HG03103 (cell line): ENCODE measurements at regions not wholly inside any gene's neighbourhood (a gene's known extent, or its start where the extent isn't known, plus 50 kb on each side); places are given as distances from the start of the nearest gene placed in this dataset.

Source experiments
- ATAC-seq: cut with Tn5 transposase; IDR thresholded peaks from one replicate; pipeline ENCODE4 v1.9.1; 2021; ENCODE audit warnings: low read depth; ENCODE audit not compliant: unreplicated experiment

DNA sequence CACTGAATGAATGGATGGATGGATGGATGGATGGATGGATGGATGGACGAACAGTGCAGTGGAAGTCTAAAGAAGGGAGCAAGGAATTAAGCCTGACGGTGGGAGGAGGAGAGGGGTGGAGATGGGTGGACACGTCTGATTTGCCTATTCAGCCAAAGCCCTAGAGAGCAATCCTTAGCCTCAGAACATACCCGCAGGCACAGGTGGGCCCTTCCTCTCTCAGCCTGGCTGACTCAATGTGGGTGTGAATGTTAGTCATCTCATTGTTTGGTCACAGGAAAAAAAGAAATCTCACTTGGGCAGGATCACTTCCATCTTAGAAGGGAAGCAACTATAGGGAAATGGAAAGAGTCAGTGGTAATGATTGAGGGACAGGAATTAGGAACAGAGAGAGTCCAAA, 165.9 kb downstream of the PJA1 start:
- no peak for ATAC-seq

DNA sequence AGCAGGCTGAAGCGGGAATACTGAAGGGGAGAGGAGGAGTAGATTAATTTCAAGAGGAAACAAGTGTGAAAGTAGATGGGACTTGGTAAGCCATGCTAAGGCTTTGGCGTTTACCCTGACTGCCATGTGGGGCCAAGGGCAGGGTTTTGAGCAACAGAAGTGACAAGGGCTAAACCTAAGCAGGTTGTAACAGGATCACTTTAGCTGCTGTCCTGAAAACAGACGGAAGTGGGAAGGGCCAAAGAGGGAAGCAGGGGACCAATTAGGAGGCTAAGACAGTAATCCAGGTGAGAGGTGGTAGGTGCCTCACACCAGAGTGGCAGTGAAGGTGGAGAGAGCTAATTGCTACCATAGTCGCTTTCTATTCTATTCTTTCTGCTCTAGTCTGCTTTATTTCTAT, 166.5 kb downstream of the PJA1 start:
- no peak for ATAC-seq

DNA sequence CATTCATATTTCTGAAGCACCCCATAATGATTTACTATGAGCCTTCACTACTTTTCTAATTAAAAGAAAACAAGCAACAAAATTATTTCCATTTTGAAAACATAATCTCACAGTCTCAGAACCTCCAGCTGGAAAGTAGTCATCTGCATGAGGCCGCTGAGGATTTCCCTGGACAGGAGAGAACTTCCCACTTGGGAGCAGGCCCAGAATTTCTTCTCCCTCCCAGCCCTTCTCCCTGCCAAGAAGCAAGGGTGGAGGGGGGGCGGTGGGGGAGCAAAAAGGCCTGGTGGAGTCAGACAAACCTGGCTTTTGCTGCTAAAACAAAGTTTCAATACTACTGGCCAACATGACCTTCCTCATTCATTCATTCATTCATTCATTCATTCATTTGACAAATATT, 167.3 kb downstream of the PJA1 start:
- no peak for ATAC-seq

DNA sequence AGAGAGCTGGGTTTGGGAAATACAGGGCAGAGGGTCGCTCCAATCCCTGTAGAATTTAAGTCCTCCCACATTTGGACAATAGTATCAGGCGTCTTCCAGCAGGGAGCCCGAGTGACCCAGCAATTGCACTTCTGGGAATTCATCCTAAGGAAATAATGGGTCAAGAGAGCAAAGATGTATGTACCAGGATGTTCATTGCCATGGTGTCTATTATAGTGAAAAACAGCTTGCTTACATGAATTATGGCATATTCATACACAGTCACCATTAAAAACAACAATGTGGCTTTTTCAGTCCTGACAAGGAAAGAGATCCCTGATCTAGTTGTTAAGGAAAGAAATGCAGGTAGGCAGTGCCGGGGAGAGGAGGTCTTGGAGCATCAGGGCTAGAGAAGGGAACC, 167.7 kb downstream of the PJA1 start:
- ATAC-seq, result no peak

DNA sequence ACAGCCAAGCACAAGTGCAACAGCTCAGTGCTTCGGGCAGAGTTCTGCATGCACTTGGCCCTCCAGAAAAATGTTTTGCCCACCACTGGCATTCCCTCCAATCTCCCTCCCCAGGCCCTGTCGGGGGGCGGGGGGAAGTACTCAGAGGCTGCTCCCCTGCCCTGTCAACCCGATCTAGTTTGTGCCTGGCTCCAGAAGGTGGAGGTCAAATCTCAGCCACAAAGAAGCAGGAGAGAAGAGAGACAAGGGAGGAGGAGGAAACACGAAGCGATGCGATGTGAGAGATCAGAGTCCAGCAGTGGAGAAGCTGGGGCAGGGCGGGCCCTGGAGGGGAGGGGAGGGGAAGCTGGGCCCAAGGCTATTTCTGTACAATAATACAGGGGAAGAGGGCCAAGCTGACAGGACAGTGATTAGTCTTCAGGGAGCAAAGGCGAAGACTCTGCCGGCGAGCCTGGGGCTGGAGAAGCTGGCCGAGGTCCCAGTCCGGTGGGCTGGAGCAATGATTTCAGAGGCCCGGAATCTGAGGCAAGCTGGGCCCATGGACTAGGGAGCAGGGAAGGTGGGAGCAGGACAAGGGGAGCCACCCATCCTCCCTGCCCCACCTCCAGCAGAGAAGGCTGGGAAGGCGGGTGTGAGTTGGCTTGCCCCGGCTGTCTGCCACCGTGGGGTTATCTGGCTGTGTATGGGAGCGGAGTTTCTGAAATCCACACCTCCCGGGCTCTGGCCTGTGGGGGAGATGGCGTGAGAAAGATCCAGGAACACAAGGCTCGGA, 167.1 kb downstream of the EFNB1 start:
- no peak for ATAC-seq

DNA sequence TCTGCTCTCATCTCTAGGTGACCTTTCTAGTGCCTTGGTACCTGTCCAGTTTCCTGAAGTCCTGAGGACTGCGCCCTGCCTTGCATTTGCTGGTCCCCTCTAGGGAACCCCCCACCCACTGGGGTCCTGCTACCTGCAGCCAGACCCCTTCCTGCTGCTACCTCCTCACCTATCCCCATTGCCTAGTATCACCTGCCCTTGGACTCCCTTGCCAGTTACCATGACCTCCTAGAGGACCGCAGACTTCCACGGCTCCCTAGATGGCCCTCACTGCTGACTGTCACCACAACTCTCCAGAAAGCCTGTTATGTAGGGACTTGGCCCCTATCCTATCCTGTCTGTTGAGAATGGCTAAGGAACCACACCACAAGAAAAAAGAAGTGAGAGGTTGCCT, 166.6 kb downstream of the EFNB1 start:
- no peak for ATAC-seq

DNA sequence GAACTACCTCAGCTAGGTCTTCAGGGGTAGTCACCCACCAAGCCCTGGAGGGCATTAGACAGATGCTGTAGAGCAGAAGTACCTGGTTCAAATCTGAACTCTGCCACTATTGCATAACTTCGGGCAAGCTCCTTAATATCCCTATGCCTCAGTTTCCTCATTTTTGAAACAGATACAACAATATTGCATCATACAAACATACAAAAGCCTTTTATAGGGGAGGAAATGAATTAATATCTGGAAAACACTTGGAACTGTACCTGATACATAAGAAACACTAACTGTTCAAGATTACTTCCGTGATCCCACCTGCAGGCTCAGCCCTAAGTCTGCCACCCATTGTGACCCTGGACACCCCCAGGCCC, 166.1 kb downstream of the EFNB1 start:
- ATAC-seq, result no peak

DNA sequence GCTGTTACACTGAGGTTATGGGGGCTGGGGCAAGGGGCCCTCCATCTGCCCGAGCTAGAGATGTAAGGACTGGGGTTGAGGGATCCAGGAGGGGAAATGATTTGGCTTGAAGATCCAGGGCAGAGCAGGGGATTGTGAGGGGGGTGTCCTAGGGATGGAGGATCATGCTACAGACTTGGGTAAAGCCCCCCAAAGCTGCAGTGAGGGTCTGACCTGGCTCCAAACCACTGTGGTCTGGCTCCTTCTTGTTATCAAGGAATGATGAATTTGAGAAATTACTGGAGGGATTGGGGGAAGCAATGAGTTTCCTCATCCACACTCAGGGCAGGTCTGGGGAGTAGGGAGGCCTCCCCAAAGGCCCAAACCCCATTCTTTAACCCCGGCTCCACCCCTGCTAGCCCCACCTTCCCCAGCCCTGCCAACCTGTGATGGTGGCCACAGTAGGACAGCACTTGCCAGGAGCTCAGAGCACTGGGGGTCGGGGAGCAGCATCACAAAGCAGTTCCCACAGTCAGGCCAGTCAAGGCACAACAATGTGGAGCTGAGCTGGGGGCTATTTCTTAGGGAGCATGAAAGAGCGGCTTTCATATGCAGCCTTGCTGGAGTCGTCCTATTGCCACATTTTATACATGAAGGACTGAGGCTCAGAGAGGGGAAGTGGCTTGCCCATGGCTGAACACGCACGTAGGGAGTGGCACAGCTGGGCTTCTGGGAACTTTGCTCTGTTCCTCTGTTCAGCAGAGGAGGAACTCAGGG, 165.5 kb downstream of the EFNB1 start:
- ATAC-seq, result no peak

DNA sequence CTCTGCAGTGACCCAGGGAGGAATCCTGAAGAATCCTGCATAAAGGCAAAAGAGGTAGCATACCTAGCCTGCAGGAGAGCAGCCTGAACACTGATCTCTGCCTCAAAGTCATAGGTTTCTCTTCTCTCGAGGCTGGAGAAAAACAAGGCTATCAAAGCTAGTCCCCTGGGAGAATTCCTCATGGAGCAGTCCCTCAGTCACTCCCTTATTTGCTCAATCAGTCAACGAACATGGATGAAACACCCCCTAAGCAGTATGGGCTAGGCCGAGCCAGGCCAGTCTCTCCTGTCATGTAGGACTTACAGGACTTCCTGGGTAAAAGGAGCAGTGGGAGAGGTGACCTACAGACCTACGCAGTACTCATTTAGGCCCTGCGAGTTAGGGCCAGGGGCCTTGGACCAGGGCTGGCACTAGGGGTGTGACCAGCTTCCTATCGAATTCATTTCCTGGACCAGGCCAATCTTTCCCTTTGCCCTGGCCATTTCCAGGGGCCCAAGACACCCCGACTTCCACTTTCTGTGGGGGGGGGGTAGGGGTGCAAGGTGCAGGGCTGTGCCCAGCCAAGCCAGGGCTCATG, 164.1 kb downstream of the EFNB1 start:
- no peak for ATAC-seq

DNA sequence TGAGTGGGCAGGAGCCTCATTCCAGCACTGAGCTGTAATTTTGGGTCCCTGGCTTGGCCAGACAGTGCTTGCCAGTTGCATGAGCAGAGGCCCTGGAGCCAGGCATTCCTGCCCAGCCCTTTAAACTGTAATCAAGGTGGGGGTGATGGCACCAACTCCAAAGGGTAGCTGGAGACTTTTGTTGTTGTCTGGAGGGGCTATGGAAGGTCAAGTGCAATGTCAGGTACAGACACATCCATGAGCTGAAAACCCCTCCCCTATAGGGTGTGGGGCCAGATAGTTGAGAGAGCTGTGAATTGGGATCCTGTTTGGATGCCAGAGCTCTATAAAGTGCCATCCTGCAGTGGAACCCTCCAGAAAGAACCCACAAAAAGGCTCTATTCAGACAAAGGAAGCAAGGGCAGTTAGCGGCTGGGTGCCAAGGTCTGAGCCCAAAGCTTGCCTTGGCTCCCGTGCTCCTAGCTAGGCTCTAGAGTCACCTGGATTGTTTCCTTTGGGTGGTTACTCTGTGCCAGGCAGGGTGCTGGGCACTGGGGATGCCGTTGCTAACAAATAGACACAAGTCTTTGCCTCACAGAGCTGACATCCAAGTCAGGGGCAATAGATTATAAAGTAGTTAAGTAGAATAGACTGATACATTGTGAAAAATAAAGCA, 163.0 kb downstream of the EFNB1 start:
- ATAC-seq, result no peak

DNA sequence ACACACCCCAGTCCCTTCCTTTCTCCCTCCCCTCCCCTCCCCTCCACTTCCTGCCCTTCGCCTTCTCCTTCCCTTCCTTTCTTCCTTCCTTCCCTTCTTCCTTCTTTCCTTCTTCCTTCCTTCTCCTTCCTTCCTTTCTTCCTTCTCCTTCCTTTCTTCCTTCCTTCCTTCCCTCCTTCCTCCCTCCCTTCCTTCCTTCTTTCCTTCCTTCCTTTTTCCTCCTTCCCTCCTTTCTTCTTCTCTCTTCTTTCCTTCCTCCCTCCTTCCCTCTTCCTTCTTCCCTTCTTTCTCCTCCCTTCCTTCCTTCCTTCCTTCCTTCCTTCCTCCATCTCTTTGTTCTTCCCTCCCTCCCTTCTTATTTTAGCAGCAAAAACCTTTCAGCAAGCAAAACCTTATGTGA, 162.1 kb downstream of the EFNB1 start:
- no peak for ATAC-seq

DNA sequence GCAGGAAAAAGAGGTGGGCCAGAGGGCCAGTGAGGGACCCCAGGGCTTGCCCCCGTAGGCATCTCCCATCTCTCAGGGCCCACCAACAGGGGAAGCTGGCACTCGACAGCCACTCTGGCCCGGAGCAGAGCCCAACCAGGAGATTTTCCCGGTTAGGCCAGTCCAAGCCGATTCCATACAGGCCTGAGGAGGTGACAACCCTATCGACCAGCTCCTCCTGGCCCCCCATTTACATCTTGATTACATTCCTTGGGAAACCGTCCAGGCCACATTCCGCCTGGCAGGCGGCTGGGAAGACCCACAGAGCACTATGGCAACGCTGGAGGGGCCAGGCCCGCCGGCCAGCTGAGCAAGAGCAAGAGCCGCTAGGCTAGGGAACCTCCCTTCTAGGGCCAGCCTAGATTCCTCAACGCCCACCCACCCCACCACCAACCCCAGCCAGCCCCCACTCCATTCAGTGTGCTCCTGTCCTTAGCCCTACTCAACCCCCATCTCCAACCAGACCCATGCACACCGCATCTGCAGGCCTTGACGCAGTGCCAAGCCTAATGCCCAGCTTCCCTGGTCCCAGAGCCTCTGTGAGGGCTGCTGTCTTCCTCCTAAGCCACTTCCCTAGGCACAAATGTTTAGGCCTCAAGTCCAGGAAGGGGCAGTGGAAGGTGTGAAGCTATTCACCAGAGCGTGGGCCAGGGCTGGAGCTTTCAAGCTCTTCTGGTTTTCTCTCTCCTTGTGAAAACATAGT, 161.2 kb downstream of the EFNB1 start:
- no peak for ATAC-seq

DNA sequence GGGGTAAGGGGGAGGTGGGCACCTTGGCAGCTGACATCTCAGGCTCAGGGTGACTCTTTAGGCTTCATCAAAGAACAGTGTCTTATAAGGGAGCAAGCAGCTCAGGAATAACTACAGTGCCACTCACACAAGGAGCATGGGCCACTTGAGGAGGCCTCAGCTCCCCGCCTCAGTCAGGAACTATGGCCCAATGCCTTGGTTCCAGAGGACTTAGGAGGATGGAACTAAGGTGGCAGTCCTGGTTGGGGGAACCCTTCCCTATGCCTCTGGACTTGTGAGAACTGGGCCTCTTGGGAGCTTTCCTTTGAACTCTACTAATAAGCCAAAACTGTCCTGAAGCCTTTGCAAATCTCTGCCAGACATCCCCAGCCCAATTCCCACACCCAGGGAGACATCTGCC, 160.6 kb downstream of the EFNB1 start:
- ATAC-seq, result no peak

DNA sequence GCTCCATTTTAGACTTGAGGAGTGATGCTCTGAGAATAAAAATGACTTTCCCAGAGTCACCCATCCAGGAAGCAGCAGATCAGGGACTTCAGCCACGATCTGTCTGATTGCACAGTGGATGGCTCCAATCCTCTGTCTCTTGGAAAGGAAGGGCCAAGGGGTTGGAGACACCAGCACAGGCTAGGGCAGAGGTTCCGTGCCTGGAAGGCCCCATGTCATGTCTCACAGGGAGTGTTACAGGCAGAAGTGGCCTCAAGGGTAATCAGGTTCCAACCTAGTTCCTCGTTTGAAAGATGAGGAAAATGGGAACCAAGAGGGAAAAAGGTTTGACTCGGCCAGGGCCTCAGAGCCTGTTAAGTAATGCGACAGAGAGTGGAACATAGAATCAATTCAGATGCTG, 160.0 kb downstream of the EFNB1 start:
- ATAC-seq, result no peak

DNA sequence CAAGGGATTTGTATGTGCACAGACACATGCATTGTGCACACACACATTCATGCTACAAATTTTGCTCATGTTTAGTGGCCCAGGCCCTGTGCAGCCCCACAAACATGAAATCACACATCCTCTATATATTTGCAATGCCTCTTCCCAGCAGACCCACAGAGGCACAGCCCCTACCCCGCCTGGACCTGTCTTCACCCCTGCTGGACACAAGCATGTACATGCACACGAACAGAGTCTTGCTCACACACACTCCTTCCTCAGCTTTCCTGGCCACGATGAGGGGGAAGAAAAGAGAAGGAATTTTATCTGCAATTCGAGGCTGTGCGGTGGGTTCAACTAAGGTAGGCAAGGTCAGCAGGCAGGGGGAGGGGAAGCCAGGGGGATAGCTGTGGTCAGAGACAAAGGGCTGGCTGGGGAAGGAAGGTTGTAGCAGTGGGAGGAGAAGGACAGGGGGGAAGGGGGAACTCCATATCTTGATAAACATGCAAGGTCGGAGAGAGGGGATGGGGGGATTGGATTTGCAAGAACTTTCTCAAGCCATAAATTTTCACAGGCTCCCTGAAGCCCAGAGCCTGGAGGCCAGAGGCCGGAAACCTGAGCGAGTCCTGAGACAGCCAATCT, 156.4 kb downstream of the EFNB1 start:
- ATAC-seq, result no peak

DNA sequence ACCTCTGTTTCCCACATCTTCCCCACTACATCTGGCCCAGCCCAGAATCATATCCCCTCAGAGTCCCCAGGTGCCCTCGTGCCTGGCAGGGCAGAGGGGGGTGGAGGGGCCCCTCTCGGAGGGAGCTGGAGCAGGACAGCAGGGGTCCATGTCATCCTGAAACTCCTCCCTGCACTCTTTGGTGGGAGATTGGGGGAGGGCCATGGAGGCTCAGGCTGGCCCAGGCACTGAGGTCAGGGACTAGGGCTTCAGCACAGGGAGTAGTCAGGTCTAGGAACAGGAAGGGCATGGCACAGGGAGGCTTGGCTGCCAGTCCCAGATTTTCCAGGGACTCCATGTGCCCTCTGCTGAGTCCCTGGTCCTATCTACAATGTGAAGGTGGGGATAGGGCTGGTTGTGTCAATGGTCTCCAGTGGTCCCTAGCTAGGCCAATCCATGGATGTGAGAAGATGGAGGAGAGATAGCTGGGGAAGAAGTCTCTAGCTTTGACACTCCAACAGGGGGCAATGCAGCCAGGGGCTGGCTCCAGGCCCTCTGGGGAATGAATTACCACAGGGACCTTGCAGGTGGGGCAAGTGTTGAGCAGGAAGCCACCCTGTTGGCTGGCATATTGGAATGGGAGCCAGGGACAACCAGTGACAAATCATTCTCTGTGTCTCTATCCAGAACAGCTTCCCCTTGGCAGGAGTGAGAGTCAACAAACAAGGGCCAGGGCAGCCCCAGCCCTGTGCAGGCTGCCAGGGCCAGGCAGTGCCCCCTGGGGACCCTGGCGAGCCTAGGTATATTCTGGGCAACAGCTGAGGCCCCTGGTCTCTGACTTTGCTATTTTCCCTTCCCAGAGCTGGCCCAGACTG, 154.4 kb downstream of the EFNB1 start:
- no peak for ATAC-seq

DNA sequence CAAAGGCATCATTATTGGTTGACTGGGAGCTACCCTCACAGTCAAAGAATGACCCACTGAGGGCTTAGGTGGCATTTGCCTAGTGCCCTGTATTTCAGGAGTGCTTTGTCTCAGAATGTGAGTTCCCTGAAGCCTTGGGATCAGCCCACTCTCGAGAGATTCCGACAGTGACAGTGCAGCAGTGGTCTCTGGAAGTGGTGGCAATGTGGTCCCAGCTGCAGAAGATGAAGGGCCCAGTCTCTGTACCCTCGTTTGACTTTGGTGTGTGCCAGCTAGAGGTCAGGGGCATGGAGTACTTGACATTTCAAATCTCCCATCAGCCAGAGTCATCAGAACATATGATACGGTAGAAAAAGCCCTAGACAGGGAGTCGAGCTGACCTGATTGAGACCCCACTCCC, 153.7 kb downstream of the EFNB1 start:
- no peak for ATAC-seq

DNA sequence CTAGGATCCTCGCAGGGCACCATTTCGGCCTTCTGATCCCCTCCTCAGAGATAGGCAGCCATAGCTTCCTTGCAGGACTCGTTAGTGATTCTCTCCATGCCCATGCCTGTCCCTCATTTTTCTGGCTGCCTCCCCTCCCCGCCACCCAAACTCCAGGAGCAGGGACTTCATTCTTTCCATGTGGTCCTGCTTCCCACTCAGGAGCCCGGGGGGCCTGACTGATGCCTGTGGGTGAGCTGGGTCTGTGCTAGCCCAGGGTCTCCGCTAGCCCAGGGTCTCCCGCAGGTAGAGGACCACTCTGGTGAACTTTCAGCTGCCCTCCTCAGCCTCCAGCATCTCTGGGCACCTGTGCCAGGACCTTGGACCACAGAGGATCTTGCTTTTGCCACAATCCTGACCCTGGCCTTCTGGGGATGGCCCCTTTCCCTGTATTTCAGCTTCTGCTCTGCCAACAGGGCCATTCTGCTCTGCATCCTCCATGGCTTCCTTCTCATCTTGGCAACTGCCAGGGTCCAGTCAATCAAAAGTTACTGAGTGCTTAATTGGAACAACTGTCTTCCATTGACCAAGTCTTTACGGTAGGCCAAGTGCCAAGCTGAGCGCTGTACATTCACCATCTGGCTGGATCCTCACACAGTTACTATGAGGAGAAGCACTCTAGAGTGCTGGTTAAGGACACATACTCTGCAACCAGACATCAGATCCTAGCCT, 152.2 kb downstream of the EFNB1 start:
- no peak for ATAC-seq

DNA sequence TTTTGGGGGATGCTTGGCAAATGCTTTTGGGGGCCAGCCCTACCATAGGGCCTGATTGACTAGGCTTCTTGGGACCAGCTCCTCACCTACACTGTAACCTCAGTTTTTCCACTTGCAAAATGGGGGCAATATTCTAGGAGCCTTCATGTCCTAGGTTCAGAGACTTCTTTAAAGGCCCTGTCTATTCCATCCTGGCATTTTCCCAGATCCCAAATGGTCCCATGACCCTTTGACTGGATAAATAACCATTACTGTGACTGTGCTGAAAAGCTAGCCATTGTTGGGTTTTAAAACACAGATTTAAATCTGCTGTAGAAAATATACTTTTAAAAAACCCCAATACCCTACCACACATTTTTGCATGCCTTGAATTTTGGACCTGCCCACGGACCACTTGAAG, 149.8 kb downstream of the EFNB1 start:
- ATAC-seq, result no peak
